ENCODE measurements at regions not wholly inside any gene's neighbourhood (a gene's known extent, or its start where the extent isn't known, plus 50 kb on each side); places are given as distances from the start of the nearest gene placed in this dataset.

- TF ChIP-seq TCF12 (IDR thresholded peaks at IDR 0.05; ENCODE audit: low read depth) (no peak), MAX (IDR thresholded peaks at IDR 0.05) (no peak), CEBPB (IDR thresholded peaks at IDR 0.05) (no peak), EP300 (IDR thresholded peaks at IDR 0.05; ENCODE audit: borderline replicate concordance) (no peak), FOXM1 (IDR thresholded peaks at IDR 0.05; ENCODE audit: borderline replicate concordance, low read depth) (no peak)
These were observed 474.3 kb upstream of the TMPRSS15 start for GRCh38 chr21:18877917-18878316.
